ENCODE measurements at regions not wholly inside any gene's neighbourhood (a gene's known extent, or its start where the extent isn't known, plus 50 kb on each side); places are given as distances from the start of the nearest gene placed in this dataset.
"Not testable (repeated sequence)": the region's sequence is repeated elsewhere in the genome, so short reads cannot be mapped to it uniquely, and the experiment has no call there.

DNA sequence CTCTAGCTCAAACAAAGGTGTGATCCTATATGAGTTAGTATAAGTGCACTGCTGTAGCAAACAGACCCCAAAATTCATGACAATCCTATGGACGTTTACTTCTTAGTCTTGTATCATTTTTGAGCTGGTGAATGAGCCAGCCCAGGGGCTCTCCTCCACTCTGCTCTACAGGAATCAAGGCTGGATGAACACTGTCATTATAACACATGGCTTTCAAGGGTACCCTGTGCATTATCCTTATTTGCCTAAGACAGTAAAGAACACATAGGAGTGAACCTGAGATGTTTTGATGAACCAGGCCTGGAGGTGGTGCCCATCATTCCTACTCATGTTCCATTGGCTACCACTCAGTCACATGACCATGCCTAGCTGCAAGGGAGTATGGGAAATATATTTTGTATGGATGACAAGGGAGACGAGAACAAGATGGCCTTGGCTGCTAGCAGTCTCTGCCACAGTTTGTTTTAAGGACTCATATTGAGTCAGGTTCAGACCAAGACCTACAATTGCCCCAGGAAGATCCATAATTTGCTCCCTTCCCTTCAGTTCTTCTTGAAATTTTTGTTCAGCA lies 107.4 kb upstream of the HES1 start:
- no peak for DNase-seq

DNA sequence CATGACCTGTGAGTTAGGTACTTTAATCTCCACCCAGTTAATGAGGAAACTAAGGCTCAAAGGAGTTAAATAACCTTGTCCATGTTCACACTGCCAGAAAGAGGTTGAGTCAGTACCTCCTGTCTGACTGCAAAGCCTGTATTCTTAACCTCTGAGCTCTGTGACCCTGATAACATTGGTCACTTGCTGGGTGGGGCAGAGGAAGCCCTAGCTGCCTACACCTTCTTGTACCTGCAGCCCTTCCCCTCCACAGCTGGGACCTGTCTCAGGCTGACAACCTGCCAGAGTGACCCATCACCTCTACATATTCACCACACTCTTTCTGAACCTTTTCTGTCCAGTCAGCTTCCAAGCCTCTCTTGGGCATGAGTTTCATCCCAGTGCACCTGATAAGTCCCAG lies 106.1 kb upstream of the HES1 start:
- DNase-seq = no peak

DNA sequence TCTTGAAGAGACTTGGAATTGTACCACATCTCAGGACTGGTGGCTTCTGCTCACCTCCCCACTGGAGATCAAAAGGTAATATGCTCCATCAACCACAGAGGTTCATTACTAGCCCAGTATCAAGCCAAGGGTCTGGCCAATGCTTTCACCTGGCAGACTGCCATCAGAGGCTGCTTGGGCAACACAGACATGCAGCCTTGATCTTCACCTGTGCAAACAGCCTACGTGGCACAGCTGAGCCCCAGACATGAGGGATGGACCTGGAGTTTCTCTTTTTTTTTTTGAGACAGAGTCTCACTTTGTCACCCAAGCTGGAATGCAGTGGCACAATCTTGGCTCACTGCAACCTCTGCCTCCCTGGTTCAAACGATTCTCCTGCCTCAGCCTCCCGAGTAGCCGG lies 105.6 kb upstream of the HES1 start:
- DNase-seq = no peak

DNA sequence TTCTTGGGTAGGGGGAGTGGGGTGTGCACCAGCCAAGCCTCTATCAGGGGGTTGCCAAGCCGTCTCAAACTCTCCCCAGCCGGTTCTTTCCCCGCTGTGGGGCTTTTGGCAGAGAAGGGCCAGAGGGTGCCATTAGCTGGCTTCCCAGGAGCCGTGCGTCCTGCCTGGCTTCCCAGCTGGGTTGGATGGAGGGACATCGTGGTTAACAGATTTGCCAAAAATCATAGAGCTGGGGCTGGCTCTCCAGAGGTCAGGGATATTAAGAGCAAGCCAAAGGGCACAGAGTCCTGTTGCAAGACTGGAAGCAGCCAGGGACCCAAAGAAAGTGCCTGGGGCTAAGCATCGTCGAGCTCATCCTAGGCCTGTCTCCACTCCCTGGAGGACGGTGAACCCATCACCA lies 104.6 kb upstream of the HES1 start:
- DNase-seq = no peak

DNA sequence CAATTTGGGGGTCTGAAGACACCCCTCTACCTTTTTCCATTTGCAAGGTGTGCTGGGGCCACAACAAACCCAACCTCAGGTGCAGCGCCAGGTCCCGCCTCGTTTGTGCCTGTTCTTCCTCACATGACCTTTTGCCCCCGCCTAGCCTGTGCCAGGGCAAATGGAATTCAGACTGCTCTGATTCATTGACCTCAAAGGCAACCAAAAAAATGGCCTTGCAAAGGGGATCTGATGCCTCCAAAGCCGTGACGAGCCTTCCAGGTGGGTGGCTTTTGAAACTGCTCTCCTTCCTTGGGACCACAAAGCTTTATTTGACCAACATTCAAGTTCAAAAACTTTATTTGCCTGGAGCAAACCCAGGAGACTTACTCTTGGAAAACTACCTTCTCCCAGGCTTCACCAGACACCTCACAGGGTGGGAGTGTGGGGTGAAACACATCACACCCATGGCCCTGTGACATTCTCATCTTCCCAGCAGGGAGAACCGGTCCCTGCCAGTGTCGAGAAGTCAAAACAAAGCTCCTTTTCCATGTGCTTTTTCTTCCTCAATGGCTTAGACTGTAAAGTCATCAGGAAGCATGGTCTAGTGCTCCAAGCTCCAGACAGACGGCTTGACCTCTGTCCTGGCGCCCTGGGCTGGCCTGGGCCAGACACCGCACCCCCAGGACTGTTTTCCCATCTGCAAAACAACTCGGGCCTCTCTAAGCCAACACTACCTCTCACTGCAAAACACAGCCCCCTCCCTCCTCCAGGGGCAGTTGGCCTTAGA lies 103.9 kb upstream of the HES1 start:
- DNase-seq = no peak

DNA sequence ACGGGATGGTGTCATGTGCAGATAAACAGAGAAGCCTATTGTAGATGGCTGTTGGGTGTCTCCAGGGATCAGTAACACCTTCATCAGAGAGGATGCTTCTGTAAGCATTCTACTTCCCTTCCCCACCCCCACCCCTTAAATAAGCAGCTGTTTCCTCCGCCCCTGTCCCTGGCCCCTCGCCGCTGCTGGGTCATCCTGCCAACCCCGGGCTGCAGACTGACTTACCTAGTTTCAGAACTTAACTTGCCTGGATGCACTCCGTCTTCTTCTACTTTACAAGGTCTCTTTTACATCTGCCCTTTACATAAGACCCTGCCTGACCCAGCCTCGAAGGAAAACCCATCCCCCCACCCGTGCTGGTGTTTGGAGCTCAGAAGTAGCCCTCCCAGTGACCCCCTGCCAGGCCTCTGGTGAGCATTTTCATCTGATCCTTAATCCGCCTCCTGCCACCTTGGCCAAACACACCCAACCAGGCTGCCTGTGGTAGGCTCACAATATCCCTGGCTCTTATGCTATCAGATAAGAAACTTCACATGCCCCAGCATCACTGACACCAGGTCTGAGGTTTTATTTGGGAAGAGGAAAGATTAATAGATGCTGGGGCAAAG lies 103.0 kb upstream of the HES1 start:
- no peak for DNase-seq

DNA sequence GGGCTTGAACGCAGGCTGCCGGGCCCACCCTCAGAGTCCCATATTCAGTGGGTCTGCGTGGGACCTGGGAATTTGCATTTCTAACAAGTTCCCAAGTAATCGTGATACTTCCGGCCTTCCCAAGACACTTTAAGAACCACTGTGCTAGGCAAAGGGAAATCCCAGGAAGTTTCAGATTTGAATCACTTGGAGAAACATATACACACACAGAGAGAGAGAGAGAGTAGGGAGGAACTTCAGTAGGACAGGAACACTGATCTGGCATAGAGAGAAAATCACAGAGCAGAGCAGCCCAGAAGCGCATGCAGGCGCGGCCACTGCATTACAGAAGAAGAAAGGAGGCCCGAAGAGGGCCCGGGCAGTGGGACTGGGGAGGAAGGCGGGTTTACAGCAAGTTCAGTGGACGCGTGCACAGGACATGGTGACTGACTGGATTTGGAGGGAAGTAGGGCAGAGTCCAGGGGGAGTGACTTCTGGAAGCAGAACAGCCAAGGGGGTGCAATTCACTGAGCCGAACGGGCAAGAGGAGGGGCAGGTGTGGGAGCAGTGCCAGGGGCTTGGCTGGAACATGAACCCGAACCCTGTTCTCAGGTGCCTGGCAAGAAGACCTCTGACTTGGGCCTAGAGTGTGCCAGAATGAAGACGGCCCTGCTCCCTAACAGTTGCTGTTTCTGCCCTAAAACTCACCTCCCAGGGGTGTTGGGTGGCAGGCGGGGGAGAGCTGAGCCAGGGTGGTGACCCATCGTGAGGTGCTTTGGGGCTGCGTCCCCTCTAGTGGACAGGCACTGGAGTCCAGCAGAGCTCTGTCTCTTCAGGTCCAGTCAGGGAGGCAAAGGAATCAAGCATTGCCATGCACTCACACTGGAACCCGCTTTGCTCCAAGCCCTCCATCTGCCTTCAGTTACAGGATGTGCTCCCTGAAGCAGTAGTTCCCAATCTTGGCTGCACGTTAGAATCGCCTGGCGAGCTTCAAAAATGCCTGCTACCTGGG lies 101.3 kb upstream of the HES1 start:
- DNase-seq = no peak

DNA sequence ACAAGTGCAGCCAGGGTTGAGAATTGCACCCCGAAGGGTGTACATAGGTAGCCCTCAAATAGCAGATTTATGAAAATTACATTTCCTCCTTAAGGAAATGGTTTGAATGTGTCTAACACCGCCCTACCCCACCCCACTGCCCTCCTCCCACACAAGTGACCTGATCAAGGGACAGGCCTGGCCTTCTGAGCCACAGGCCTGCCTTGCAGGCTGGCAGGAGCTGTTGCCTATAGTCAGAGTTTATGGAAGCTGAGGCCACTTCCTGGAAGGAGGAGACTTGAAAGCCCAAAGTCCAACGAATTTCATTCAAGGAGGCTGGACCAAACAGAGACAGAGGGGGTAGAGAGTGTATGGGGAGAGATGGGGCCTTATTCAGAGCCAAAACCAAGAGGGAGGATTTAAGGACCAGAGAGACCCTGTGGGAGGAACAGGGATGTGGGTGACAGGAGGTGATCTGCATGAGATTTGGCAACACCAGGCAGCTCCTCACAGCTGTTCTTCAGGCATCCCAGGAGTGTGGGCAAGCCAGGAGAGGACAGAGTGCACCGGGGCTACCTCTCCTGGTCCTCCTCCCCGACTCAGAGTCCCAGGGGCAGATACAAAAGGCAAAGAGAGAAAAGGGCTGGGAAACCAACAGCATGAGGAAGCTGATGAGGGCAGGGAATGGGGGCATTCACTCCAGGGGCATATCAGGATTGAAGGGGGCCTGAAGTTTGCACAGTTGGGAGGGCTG lies 100.4 kb upstream of the HES1 start:
- DNase-seq = no peak

DNA sequence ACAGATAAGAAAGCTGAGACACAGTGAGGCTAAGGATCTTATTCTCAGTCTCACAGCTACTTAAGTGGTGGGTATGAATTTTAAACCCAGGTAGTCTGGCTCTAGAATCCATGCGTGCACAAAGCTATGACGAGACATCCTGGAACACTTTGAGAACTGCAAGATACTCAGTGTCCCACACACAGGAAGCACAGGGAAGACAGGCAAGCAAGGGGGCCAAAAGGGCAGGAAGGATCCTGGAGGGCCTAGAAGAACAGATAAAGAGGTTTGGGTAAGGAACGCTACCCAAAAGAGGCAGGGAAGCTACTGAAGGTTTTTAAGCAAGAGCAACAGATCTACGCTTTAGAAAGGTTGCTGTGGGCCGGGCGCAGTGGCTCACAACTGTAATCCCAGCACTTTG lies 99.1 kb upstream of the HES1 start:
- DNase-seq = no peak

DNA sequence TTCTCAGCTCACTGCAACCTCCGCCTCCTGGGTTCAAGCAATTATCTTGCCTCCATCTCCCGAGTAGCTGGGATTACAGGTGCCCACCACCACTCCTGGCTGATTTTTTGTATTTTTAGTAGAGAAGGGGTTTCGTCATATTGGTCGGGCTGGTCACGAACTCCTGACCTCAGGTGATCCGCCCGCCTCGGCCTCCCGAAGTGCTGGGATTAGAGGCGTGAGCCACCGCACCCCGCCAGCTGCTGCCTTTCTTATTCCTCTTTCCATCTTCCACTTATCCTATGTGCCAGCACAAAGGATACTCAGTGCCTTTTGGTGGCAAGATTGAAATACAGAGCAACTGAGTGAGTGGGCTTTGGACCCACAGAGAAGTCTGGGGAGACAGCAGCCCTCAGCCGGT lies 97.6 kb upstream of the HES1 start:
- DNase-seq = not testable (repeated sequence)

DNA sequence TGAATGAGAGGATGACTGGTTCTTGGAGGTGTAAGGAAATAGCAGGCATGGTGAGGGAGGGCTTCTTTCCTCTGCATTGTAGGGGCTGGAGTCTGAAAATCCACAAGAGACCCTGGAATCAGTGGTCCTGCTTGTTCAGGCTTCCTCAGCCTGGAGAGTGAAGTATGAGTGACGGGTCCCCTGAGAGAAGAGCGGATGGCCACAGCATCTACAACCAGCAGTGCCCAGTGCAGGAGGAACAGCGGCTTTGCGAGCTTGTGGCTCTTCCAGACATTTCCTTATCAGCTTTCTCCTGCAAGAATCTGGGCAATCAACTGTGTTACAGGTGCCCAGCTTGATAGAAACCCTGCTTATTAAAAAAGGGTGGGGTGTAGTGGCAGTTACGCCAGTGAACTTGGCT lies 97.0 kb upstream of the HES1 start:
- DNase-seq = no peak

DNA sequence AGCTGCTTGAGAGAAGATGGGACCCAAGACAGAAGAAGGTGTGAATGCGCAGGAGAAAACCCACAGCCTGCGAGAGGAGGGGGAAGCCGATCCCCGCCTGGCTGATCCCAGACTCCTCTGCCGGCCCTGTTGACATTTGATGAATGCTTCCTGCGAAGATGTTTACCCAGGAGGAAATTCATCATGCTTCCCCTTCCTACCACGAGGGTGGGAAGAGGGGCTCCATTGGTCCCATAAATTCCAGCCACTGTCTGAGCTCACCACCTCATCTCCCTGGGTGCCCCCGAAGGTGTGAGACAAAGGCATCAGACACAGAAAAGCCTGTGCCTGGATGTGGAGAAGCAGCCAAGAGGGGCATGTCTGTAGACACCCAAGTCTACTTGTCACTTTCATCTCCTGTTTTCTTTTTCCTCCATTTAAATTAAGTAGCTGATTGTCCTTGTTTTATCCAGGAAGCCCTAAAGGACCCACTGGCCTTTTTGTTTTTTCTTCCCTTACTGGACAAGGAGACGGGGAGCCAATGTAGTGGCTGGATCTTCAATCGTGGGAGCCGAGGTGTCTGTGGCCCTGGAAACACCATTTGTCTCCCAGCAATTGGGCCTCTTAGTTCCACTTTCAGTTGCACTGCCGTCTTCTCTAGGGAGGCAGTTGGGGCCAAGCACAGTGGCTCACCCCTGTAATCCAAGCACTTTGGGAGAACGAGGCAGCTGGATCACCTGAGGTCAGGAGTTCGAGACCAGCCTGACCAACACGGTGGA lies 95.3 kb upstream of the HES1 start:
- no peak for DNase-seq

DNA sequence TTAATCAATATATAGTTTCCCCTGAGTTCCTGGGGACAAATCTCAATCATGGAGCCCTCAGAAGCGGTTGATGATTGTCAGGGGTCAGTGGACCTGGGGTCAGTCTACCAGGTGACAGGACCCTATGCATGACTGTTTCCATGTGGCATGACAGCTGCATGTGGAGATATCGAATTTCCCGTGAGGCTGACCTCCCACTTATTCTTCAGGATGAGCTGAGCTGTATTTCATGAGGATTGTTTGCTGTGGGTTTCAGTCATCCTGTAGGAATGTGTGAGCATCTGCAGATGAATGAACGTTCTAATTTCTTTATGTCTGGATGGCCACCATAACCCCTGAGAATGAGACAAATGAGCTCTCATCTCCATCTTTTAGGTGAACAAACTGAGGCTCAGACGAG lies 93.0 kb upstream of the HES1 start:
- DNase-seq = no peak

DNA sequence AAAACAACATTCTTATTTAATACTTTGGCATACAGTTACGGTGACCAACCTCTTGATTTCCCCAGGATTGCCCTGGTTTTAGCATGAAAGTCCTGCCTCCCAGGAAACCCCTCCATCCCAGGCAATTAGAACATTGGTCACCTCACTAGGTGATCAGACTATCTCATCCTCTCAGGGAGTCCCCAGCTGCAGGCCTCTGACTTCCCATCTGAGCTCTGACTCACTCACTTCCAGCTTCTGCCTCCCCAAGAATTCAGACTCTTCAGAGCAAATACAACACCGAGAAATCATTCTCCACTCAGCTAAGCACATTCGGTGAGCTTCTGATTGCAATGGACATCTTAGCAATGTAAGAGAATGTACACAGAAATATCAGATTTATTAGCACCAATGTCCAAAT lies 92.4 kb upstream of the HES1 start:
- no peak for DNase-seq

DNA sequence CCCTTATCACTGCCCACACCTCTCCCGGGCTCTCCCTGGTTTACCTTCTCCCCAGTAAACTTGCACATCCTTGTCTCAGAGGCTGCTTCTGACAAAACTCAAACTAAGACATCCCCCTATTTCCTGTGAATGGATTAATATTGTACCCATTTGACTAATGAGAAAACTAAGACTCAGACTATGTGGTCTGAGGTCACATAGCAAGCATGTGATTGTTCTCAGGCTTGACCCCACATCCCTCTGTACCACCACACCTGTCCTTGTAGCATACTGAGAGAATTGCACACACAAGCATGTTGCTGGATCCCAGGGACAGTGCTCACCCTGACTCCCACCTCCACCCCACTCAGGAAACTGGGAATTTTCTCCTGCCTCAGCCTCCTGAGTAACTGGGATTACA lies 90.7 kb upstream of the HES1 start:
- DNase-seq = no peak

DNA sequence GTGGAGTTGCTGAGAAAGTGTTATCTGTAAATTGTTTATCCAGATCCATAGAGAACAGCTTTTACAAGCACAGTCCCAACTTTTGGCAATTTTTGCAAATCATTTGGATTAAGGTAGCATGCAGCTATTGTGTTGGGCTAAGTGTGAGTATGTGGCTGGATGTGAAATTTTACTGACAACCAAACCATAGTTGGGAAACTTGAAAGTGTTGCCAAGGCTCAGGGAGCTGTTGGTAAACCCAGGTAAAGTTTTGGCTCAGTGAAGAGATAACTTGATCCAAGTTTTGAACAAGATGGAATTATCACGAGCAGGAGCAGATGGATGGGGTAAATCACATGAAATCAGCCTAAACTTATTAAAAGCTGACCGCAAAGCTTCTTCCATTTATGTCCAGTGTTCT lies 90.0 kb upstream of the HES1 start:
- DNase-seq = no peak

DNA sequence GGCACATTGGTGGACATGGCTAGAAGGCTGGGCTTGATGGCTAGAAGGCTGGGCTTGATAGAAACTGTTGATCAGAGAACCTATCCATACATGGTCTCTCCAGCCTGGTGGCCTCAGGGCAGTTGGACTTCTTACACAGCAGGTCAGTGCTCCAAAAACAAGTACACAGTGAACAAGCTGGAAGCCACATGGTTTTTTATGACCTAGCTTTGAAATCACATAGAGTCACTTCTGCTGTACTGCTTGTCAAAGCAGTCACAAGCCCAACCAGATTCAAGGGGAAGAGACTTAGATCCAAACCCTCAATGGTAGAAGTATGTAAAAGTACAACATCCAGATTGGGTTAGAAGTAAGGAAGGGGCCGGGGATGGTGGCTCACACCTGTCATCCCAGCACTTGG lies 89.4 kb upstream of the HES1 start:
- DNase-seq = no peak

DNA sequence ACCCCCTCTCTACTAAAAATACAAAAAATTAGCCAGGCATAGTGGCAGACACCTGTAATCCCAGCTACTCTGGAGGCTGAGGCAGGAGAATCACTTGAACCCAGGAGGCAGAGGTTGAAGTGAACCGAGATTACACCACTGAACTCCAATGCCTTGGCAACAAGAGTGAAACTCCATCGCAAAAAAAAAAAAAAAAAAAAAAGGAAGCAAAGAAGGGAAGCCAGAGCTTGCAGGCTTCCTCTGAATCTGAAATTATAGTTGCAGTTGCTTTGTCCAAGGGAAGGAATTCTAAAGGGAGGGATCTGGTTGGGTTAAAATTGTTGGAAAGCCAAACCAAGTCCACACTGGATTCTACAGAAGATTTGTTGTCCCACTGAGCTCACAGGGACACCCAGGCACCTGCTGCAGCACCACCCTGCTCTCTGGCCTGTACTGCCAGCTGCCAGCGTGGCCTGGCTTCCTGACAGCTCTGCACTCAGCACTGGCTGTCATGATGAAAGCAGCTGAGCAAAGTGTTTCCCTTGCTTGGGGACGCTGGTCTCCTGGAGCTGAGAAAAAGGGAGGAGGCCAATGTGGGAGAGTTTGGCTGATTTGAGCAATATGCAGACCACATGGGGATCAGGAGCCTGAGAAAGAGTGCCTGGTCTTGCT lies 88.8 kb upstream of the HES1 start:
- DNase-seq = no peak

DNA sequence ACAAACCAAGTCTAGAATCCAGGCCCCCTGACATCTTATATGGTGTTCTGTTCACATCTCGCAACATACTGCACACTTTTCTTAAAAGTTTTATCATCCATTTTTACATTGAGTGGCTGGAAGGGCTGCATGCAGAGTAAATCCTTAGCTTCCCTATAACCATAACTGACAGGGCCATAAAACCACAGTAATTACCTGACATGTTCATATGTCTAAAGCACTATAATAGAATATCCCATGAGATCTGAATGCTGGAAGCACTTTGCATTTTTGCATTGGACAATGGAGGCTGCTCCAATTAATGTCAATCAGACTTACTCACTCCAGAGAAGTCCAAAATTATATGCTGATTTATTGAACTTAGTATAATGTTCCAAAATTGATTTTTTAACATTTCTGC lies 86.6 kb upstream of the HES1 start:
- DNase-seq = no peak

DNA sequence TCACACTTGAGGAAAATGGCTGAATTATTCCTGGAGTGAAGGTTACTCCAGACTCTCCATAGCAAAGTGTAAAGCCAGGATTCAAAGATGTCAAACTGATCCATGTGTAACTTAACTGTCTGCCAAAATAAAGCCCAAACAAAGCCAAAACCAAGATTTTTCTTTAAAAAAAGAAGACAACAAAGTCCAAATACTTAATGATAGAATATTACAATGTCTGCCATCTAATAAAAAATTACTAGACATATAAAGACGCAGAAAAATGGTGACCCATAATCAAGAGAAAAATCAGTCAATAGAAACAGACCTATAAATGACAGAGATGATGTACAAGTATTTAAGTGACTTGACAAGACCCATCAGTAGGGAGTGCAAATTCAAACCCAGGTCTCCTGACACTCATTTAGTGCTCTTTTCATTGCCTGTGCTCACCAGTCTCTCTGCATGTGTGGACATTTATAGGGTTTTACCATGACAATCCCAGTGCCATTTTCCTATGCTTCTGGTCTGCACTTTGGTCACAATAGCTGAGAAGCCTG lies 85.1 kb upstream of the HES1 start:
- DNase-seq = no peak

All from NCI-H187 treated with DMSO at 0.1 percent for 48 hours (cell line).